ENCODE measurements at regions not wholly inside any gene's neighbourhood (a gene's known extent, or its start where the extent isn't known, plus 50 kb on each side); places are given as distances from the start of the nearest gene placed in this dataset.

DNA sequence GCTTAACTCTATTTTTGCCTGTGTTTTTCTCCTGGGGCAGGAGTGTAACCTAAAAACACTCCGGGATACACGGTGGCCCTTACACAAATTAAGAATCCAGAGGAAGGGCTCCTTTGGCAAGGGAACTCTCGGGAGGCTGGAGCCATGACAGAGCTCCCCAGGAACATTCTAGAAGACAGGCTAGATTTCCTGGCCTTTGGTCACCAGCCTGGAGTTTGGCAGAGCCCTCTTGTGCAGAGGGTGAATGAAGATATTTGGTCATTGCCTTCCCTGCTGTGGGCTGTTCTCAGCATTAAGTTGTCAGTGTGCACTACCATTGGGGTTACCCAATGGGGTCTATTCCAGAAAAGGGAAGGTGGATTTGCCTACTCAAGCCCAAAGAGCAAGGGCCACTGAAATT, 53.8 kb upstream of the LNX1 start:
- Histone ChIP-seq H3K4me3 (peak overlapping the region in 1 of 3 donors; percentile 6), H3K27ac (peak overlapping the region; percentile 93 to 94), H3K9me3 (no peaks in the 10 kb centered on the region), H3K36me3 (no peaks in the 10 kb centered on the region), H3K4me1 (peaks cover 0 to 13% of the 10 kb centered on the region in 2 donors), H3K27me3 (no peaks in the 10 kb centered on the region)
- TF ChIP-seq POLR2AphosphoS5 (IDR thresholded peaks at IDR 0.05) (no peak), POLR2A (IDR thresholded peaks at IDR 0.05) (no peak)
- TF ChIP-seq, protein P1, sequence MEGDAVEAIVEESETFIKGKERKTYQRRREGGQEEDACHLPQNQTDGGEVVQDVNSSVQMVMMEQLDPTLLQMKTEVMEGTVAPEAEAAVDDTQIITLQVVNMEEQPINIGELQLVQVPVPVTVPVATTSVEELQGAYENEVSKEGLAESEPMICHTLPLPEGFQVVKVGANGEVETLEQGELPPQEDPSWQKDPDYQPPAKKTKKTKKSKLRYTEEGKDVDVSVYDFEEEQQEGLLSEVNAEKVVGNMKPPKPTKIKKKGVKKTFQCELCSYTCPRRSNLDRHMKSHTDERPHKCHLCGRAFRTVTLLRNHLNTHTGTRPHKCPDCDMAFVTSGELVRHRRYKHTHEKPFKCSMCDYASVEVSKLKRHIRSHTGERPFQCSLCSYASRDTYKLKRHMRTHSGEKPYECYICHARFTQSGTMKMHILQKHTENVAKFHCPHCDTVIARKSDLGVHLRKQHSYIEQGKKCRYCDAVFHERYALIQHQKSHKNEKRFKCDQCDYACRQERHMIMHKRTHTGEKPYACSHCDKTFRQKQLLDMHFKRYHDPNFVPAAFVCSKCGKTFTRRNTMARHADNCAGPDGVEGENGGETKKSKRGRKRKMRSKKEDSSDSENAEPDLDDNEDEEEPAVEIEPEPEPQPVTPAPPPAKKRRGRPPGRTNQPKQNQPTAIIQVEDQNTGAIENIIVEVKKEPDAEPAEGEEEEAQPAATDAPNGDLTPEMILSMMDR (IDR thresholded peaks at IDR 0.05) = no peak
- intact Hi-C loops (cut with DNase I; ENCODE audit: low total_unique reads) = no loop called here
- DNase-seq (ENCODE audit: low spot score in 2 of 2) = no peak

GRCh38 chr4:53644607-53645006, 53.3 kb upstream of the LNX1 start:
- TF ChIP-seq POLR2AphosphoS5 (IDR thresholded peaks at IDR 0.05) (peak in 2 of 3 donors; percentile 25 to 72), POLR2A (IDR thresholded peaks at IDR 0.05) (no peak)
- TF ChIP-seq, protein P1 (IDR thresholded peaks at IDR 0.05) = no peak
- Histone ChIP-seq H3K4me1 (peaks cover 0 to 13% of the 10 kb centered on the region in 2 donors), H3K36me3 (no peaks in the 10 kb centered on the region), H3K9me3 (no peaks in the 10 kb centered on the region), H3K27me3 (no peaks in the 10 kb centered on the region), H3K27ac (peak overlapping the region; percentile 93 to 94), H3K4me3 (no peak overlapping the region)
- peak; percentile 82 to 91 for DNase-seq (ENCODE audit: low spot score in 2 of 2)
- intact Hi-C loops (cut with DNase I; ENCODE audit: low total_unique reads) = no loop called here
